Tibial artery (tissue), 4 donors: ENCODE measurements at regions not wholly inside any gene's neighbourhood (a gene's known extent, or its start where the extent isn't known, plus 50 kb on each side); places are given as distances from the start of the nearest gene placed in this dataset.

Source experiments
- DNase-seq, 2 donors: peaks; one replicate each; pipeline ENCODE4 v3.0.0-alpha.2; 2019
- H3K27ac ChIP-seq, 2 donors: fragments of 200-600 bp; sonication (generic) in 1 of 2; 1 replicate in 1 of 2; 2 replicates in 1 of 2; pipeline ENCODE4 v1.5.1; 2018 to 2019; ENCODE audit warnings: mild to moderate bottlenecking in 1 of 2
- H3K27me3 ChIP-seq, 2 donors: fragments of 200-600 bp; sonication (generic) in 1 of 2; one replicate each; pipeline versions ENCODE4 v1.5.1 to v1.6.0; 2016 to 2019
- H3K36me3 ChIP-seq, 3 donors: fragments of 200-600 bp; sonication (generic) in 2 of 3; one replicate each; pipeline ENCODE4 v1.5.1; 2016 to 2019; ENCODE audit warnings: mild to moderate bottlenecking in 2 of 3
- H3K4me1 ChIP-seq, 4 donors: fragments of 200-600 bp; sonication (generic) in 2 of 4; 1 replicate in 3 of 4; 2 replicates in 1 of 4; pipeline ENCODE4 v1.5.1; 2016 to 2019
- H3K4me3 ChIP-seq, 2 donors: fragments of 200-600 bp; sonication (generic) in 1 of 2; 1 replicate in 1 of 2; 2 replicates in 1 of 2; pipeline ENCODE4 v1.5.1; 2018 to 2019; ENCODE audit warnings: mild to moderate bottlenecking in 2 of 2
- H3K9me3 ChIP-seq, 3 donors: fragments of 200-600 bp; sonication (generic) in 1 of 3; one replicate each; pipeline ENCODE4 v1.5.1; 2016 to 2019
- CTCF ChIP-seq, 2 experiments: fragments of 200-600 bp in 1 of 2; fragments of 450-650 bp in 1 of 2; IDR thresholded peaks; one replicate each; pipeline ENCODE4 v1.5.1; 2017 to 2019; ENCODE audit warnings: antibody characterized with exemption in 2 of 2, mild to moderate bottlenecking in 1 of 2, moderate library complexity in 1 of 2
- intact Hi-C: fragments of 100-400 bp; cut with DNase I; formaldehyde crosslinking; loops from one replicate; pipeline ENCODE4 v1.15.0; 2023; ENCODE audit warnings: low total_unique reads

- H3K36me3 ChIP-seq: no peaks in the 10 kb centered on the region
- H3K27me3 ChIP-seq: no peaks in the 10 kb centered on the region
- H3K4me1 ChIP-seq: no peaks in the 10 kb centered on the region
- H3K27ac ChIP-seq: no peak overlapping the region
- TF ChIP-seq CTCF (IDR thresholded peaks at IDR 0.05): no peak
- no peak for DNase-seq
- intact Hi-C loops: no loop called here
- H3K9me3 ChIP-seq: no peaks in the 10 kb centered on the region
- H3K4me3 ChIP-seq: no peak overlapping the region
Observed at GRCh38 chr2:83827618-83828017, 631.5 kb downstream of the SUCLG1 start.

- intact Hi-C loops: no loop called here
- no peak for TF ChIP-seq CTCF (IDR thresholded peaks at IDR 0.05)
- H3K27ac ChIP-seq: no peak overlapping the region
- no peaks in the 10 kb centered on the region for H3K9me3 ChIP-seq
- no peak overlapping the region for H3K4me3 ChIP-seq
- no peaks in the 10 kb centered on the region for H3K36me3 ChIP-seq
- no peak for DNase-seq
- H3K27me3 ChIP-seq: no peaks in the 10 kb centered on the region
- H3K4me1 ChIP-seq: no peaks in the 10 kb centered on the region
Observed at GRCh38 chr2:83826577-83826976, 632.5 kb downstream of the SUCLG1 start.

- DNase-seq: no peak
- H3K36me3 ChIP-seq: no peaks in the 10 kb centered on the region
- no peaks in the 10 kb centered on the region for H3K4me1 ChIP-seq
- TF ChIP-seq CTCF (IDR thresholded peaks at IDR 0.05): no peak
- H3K4me3 ChIP-seq: no peak overlapping the region
- intact Hi-C loops: no loop called here
- H3K27ac ChIP-seq: no peak overlapping the region
- no peaks in the 10 kb centered on the region for H3K27me3 ChIP-seq
- H3K9me3 ChIP-seq: no peaks in the 10 kb centered on the region
Observed at GRCh38 chr2:83823229-83823628, 635.9 kb downstream of the SUCLG1 start.

GRCh38 chr2:83817511-83817910, 641.6 kb downstream of the SUCLG1 start:
- no peaks in the 10 kb centered on the region for H3K36me3 ChIP-seq
- no peaks in the 10 kb centered on the region for H3K9me3 ChIP-seq
- H3K4me1 ChIP-seq: no peaks in the 10 kb centered on the region
- no peak overlapping the region for H3K4me3 ChIP-seq
- intact Hi-C loops: no loop called here
- H3K27ac ChIP-seq: no peak overlapping the region
- TF ChIP-seq CTCF (IDR thresholded peaks at IDR 0.05): no peak
- H3K27me3 ChIP-seq: no peaks in the 10 kb centered on the region
- no peak for DNase-seq

GRCh38 chr2:83808878-83809277, 650.2 kb downstream of the SUCLG1 start:
- no peak for DNase-seq
- H3K27me3 ChIP-seq: no peaks in the 10 kb centered on the region
- H3K36me3 ChIP-seq: no peaks in the 10 kb centered on the region
- H3K4me3 ChIP-seq: no peak overlapping the region
- peaks cover 0 to 3% (median 2%) of the 10 kb centered on the region in 3 donors for H3K9me3 ChIP-seq
- no peak for TF ChIP-seq CTCF (IDR thresholded peaks at IDR 0.05)
- no peak overlapping the region for H3K27ac ChIP-seq
- intact Hi-C loops: no loop called here
- no peaks in the 10 kb centered on the region for H3K4me1 ChIP-seq

GRCh38 chr2:83802604-83803003, 656.5 kb downstream of the SUCLG1 start:
- H3K36me3 ChIP-seq: no peaks in the 10 kb centered on the region
- no peaks in the 10 kb centered on the region for H3K4me1 ChIP-seq
- no peak overlapping the region for H3K4me3 ChIP-seq
- no peak for TF ChIP-seq CTCF (IDR thresholded peaks at IDR 0.05)
- DNase-seq: no peak
- no peak overlapping the region for H3K27ac ChIP-seq
- intact Hi-C loops: no loop called here
- peaks cover 2 to 3% (median 3%) of the 10 kb centered on the region in 3 donors for H3K9me3 ChIP-seq
- H3K27me3 ChIP-seq: no peaks in the 10 kb centered on the region
